HepG2 (cell line): ENCODE measurements at regions not wholly inside any gene's neighbourhood (a gene's known extent, or its start where the extent isn't known, plus 50 kb on each side); places are given as distances from the start of the nearest gene placed in this dataset.
A peak's percentile ranks its signal among the peaks of the same experiment; 100 is the strongest.

ENCODE experiments used
- CC2D1A ChIP-seq: sonication (generic); formaldehyde crosslinking; IDR thresholded peaks from 2 replicates; pipeline ENCODE4 v1.8.1; 2023; ENCODE audit warnings: mild to moderate bottlenecking, missing genetic modification reagents
- DMAP1 ChIP-seq: IDR thresholded peaks from 2 replicates; pipeline ENCODE4 v1.6.1; 2016
- ELF1 ChIP-seq: sonication (generic); formaldehyde crosslinking; IDR thresholded peaks from 2 replicates; pipeline ENCODE4 v1.4.0; 2020; ENCODE audit warnings: missing genetic modification reagents
- FOXK2 ChIP-seq: fragments of 450-650 bp; IDR thresholded peaks from 2 replicates; pipeline ENCODE4 v1.6.1; 2016
- MNT ChIP-seq: fragments of 450-650 bp; IDR thresholded peaks from 2 replicates; pipeline ENCODE4 v1.6.1; 2016
- MXD4 ChIP-seq: IDR thresholded peaks from 2 replicates; pipeline ENCODE4 v1.6.1; 2016; ENCODE audit warnings: mild to moderate bottlenecking, missing biosample characterization, missing genetic modification reagents
- NFIC ChIP-seq: IDR thresholded peaks from 2 replicates; pipeline ENCODE4 v1.6.1; 2012; ENCODE audit warnings: mild to moderate bottlenecking, low read length, inconsistent platforms
- PHF8 ChIP-seq: sonication (generic); formaldehyde crosslinking; IDR thresholded peaks from 2 replicates; pipeline ENCODE4 v1.5.0; 2020; ENCODE audit warnings: missing genetic modification reagents
- POLR2G ChIP-seq: fragments of 200-400 bp; formaldehyde crosslinking; IDR thresholded peaks from 2 replicates; pipeline ENCODE4 v1.6.1; 2018; ENCODE audit warnings: mild to moderate bottlenecking, low read depth, low read length, moderate library complexity
- PRDM10 ChIP-seq: sonication (generic); formaldehyde crosslinking; IDR thresholded peaks from 2 replicates; pipeline ENCODE4 v1.4.0; 2020; ENCODE audit warnings: low read depth, missing genetic modification reagents
- REST ChIP-seq, 2 experiments: IDR thresholded peaks; 2 replicates each; pipeline ENCODE4 v1.6.1; 2011 to 2012; ENCODE audit warnings: low read length in 2 of 2, borderline replicate concordance in 1 of 2, low read depth in 1 of 2, mild to moderate bottlenecking in 1 of 2, moderate library complexity in 1 of 2
- SATB2 ChIP-seq: sonication (generic); formaldehyde crosslinking; IDR thresholded peaks from 2 replicates; pipeline ENCODE4 v1.5.0; 2020; ENCODE audit warnings: missing genetic modification reagents
- TERF1 ChIP-seq: sonication (generic); formaldehyde crosslinking; IDR thresholded peaks from 2 replicates; pipeline ENCODE4 v1.8.0; 2022; ENCODE audit warnings: mild to moderate bottlenecking, missing genetic modification reagents, moderate library complexity
- ZBTB1 ChIP-seq: sonication (generic); formaldehyde crosslinking; IDR thresholded peaks from 2 replicates; pipeline ENCODE4 v1.4.0; 2020; ENCODE audit warnings: missing genetic modification reagents, borderline replicate concordance
- ZBTB7B ChIP-seq: sonication (generic); formaldehyde crosslinking; IDR thresholded peaks from 2 replicates; pipeline ENCODE4 v1.4.0; 2020; ENCODE audit warnings: missing genetic modification reagents
- ZFP37 ChIP-seq: sonication (generic); formaldehyde crosslinking; IDR thresholded peaks from 2 replicates; pipeline ENCODE4 v1.4.0; 2020; ENCODE audit warnings: missing genetic modification reagents, borderline replicate concordance
- ZNF333 ChIP-seq: sonication (generic); formaldehyde crosslinking; IDR thresholded peaks from 2 replicates; pipeline ENCODE4 v1.4.0; 2020; ENCODE audit warnings: mild to moderate bottlenecking, missing genetic modification reagents, borderline replicate concordance
- ZNF549 ChIP-seq: sonication (generic); formaldehyde crosslinking; IDR thresholded peaks from 2 replicates; pipeline ENCODE4 v1.5.0; 2020; ENCODE audit warnings: missing genetic modification reagents
- ZNF614 ChIP-seq: IDR thresholded peaks from 2 replicates; pipeline ENCODE4 v1.6.1; 2018; ENCODE audit warnings: missing biosample characterization, missing genetic modification reagents, inconsistent platforms, borderline replicate concordance
- ZNF788 ChIP-seq: sonication (generic); formaldehyde crosslinking; IDR thresholded peaks from 2 replicates; pipeline ENCODE4 v1.5.0; 2020; ENCODE audit warnings: mild to moderate bottlenecking, missing genetic modification reagents, borderline replicate concordance

- TF ChIP-seq ZBTB7B (CRISPR knock-in tag) (peak; percentile 100), ZBTB1 (no peak), TERF1 (CRISPR knock-in tag) (no peak), ZNF333 (CRISPR knock-in tag) (peak; percentile 80; the same call in 1 of the 2 replicates), FOXK2 (peak; percentile 91), PRDM10 (peak; percentile 86), MNT (no peak), NFIC (peak; percentile 99), SATB2 (CRISPR knock-in tag) (no peak), POLR2G (no peak), ZNF549 (no peak), ZFP37 (CRISPR knock-in tag) (no peak), ELF1 (CRISPR knock-in tag) (peak; percentile 84), ZNF614 (peak; percentile 98), MXD4 (peak; percentile 82), REST (IDR thresholded peaks at IDR 0.05; ENCODE audit: borderline replicate concordance in 1 of 2, low read depth in 1 of 2, low read length in 2 of 2) (peak in 1 of 2 experiments; percentile 85; a peak in 2 of 4 replicates), DMAP1 (CRISPR knock-in tag) (peak; percentile 81), CC2D1A (CRISPR knock-in tag) (no peak), PHF8 (peak; percentile 60), ZNF788 (CRISPR knock-in tag) (peak; percentile 98)
Measured at GRCh38 chr1:58884706-58885661, 101.1 kb upstream of the JUN start (continued).
